Colonic mucosa (tissue), 4 donors: ENCODE measurements at regions not wholly inside any gene's neighbourhood (a gene's known extent, or its start where the extent isn't known, plus 50 kb on each side); places are given as distances from the start of the nearest gene placed in this dataset.

Experiments
- DNase-seq: peaks from one replicate; pipeline ENCODE4 v3.0.0-alpha.2; 2020
- H3K27ac ChIP-seq: fragments of 200-600 bp; one replicate; pipeline ENCODE4 v1.8.0; 2021
- H3K27me3 ChIP-seq: fragments of 200-600 bp; one replicate; pipeline ENCODE4 v1.8.0; 2021
- H3K36me3 ChIP-seq: fragments of 200-600 bp; one replicate; pipeline ENCODE4 v1.8.0; 2021
- H3K4me1 ChIP-seq: fragments of 200-600 bp; one replicate; pipeline ENCODE4 v1.8.0; 2021; ENCODE audit warnings: mild to moderate bottlenecking
- H3K4me3 ChIP-seq: fragments of 200-600 bp; one replicate; pipeline ENCODE4 v1.8.0; 2021
- H3K9ac ChIP-seq, 2 donors: one replicate each; pipeline ENCODE4 v1.7.0; 2013; ENCODE audit warnings: control low read depth in 2 of 2, low read depth in 2 of 2, low read length in 2 of 2
- H3K9me3 ChIP-seq: fragments of 200-600 bp; one replicate; pipeline ENCODE4 v1.8.0; 2021
- CTCF ChIP-seq: fragments of 200-600 bp; IDR thresholded peaks from one replicate; pipeline ENCODE4 v1.8.0; 2022; ENCODE audit warnings: antibody characterized with exemption, mild to moderate bottlenecking
- intact Hi-C: fragments of 100-400 bp; cut with DNase I; formaldehyde crosslinking; loops from one replicate; pipeline ENCODE4 v1.14.1; 2022
- donor health status: healthy.
- donor health status: DM: no; HTN: no; CAD: no.
- donor health status: DM: no; HTN: no; CAD: no.

GRCh38 chr13:55783841-55784240 is 1356.9 kb upstream of the PRR20A start:
- H3K4me1 ChIP-seq = no peaks in the 10 kb centered on the region
- H3K4me3 ChIP-seq = no peak overlapping the region
- no peak for DNase-seq
- no peaks in the 10 kb centered on the region for H3K9me3 ChIP-seq
- H3K9ac ChIP-seq = no peak overlapping the region
- H3K36me3 ChIP-seq = no peaks in the 10 kb centered on the region
- no peak overlapping the region for H3K27ac ChIP-seq
- intact Hi-C loops = no loop called here
- H3K27me3 ChIP-seq = no peaks in the 10 kb centered on the region
- no peak for TF ChIP-seq CTCF

- Histone ChIP-seq H3K27ac (no peak overlapping the region), H3K27me3 (no peaks in the 10 kb centered on the region), H3K9me3 (no peaks in the 10 kb centered on the region), H3K4me1 (no peaks in the 10 kb centered on the region), H3K4me3 (no peak overlapping the region), H3K9ac (no peak overlapping the region), H3K36me3 (no peaks in the 10 kb centered on the region)
- TF ChIP-seq CTCF = no peak
- intact Hi-C loops = no loop called here
- no peak for DNase-seq
Measured at GRCh38 chr13:55788548-55788947, 1352.2 kb upstream of the PRR20A start.

- no peak for DNase-seq
- Histone ChIP-seq H3K4me3 (no peak overlapping the region), H3K27ac (no peak overlapping the region), H3K27me3 (no peaks in the 10 kb centered on the region), H3K36me3 (no peaks in the 10 kb centered on the region), H3K4me1 (no peaks in the 10 kb centered on the region), H3K9me3 (no peaks in the 10 kb centered on the region), H3K9ac (no peak overlapping the region)
- intact Hi-C loops = no loop called here
- no peak for TF ChIP-seq CTCF
Measured at GRCh38 chr13:55792544-55793193, 1348.0 kb upstream of the PRR20A start.

- intact Hi-C loops = no loop called here
- Histone ChIP-seq H3K9ac (no peak overlapping the region), H3K36me3 (no peaks in the 10 kb centered on the region), H3K4me1 (no peaks in the 10 kb centered on the region), H3K27ac (no peak overlapping the region), H3K4me3 (no peak overlapping the region), H3K9me3 (no peaks in the 10 kb centered on the region), H3K27me3 (no peaks in the 10 kb centered on the region)
- no peak for DNase-seq
- TF ChIP-seq CTCF = no peak
Measured at GRCh38 chr13:55815458-55816033, 1325.2 kb upstream of the PRR20A start.

- Histone ChIP-seq H3K4me3 (no peak overlapping the region), H3K9me3 (no peaks in the 10 kb centered on the region), H3K27me3 (no peaks in the 10 kb centered on the region), H3K36me3 (no peaks in the 10 kb centered on the region), H3K27ac (no peak overlapping the region), H3K9ac (no peak overlapping the region), H3K4me1 (no peaks in the 10 kb centered on the region)
- intact Hi-C loops = no loop called here
- DNase-seq = no peak
- TF ChIP-seq CTCF = no peak
Measured at GRCh38 chr13:55816976-55817601, 1323.6 kb upstream of the PRR20A start.
